ENCODE measurements at regions not wholly inside any gene's neighbourhood (a gene's known extent, or its start where the extent isn't known, plus 50 kb on each side); places are given as distances from the start of the nearest gene placed in this dataset.

- Histone ChIP-seq H2BK120ac (replicated peaks; ENCODE audit: low read depth, low read length) (no peak overlapping the region), H2BK5ac (ENCODE audit: low read depth, low read length) (no peak overlapping the region), H2AK5ac (ENCODE audit: low read depth, low read length) (no peak overlapping the region), H3K4me1 (replicated peaks in 1 of 4; ENCODE audit: control insufficient read depth in 3 of 4, insufficient read depth in 4 of 4, low read length in 3 of 4) (no peaks in the 10 kb centered on the region), H3K23me2 (ENCODE audit: low read depth, low read length) (no peaks in the 10 kb centered on the region), H3K4me2 (ENCODE audit: insufficient read depth in 1 of 2, low read depth in 2 of 2, low read length in 2 of 2) (no peak overlapping the region), H2AFZ (ENCODE audit: low read length) (no peak overlapping the region), H3K4ac (replicated peaks; ENCODE audit: insufficient read length, low read depth, low read length) (no peak overlapping the region), H4K8ac (ENCODE audit: extremely low read depth, insufficient read depth, low read length) (no peak overlapping the region), H3K4me3 (ENCODE audit: extremely low read depth in 1 of 4, insufficient read depth in 2 of 4, low read depth in 3 of 4, low read length in 4 of 4) (no peak overlapping the region), H3K23ac (ENCODE audit: insufficient read length) (no peak overlapping the region), H4K20me1 (replicated peaks in 1 of 2; ENCODE audit: control insufficient read depth in 1 of 2, insufficient read depth in 2 of 2, low read length in 2 of 2) (no peaks in the 10 kb centered on the region), H3K14ac (ENCODE audit: insufficient read length) (no peak overlapping the region), H3K27me3 (replicated peaks in 1 of 4; ENCODE audit: control insufficient read depth in 3 of 4, extremely low read depth in 1 of 4, insufficient read depth in 3 of 4, low read length in 3 of 4) (no peaks in the 10 kb centered on the region), H3K56ac (replicated peaks; ENCODE audit: insufficient read length, low read depth, low read length) (no peak overlapping the region), H2BK20ac (ENCODE audit: low read length) (no peak overlapping the region), H2BK15ac (ENCODE audit: low read length) (no peak overlapping the region), H4K5ac (ENCODE audit: insufficient read length, low read depth, low read length) (no peak overlapping the region), H3K79me2 (ENCODE audit: control insufficient read depth in 1 of 2, insufficient read depth in 2 of 2, low read length in 2 of 2) (no peaks in the 10 kb centered on the region), H3K18ac (ENCODE audit: extremely low read depth, low read length) (no peak overlapping the region), H3K9ac (replicated peaks in 1 of 4; ENCODE audit: extremely low read depth in 1 of 4, low read depth in 3 of 4, low read length in 3 of 4) (no peak overlapping the region), H2BK12ac (ENCODE audit: low read depth, low read length) (no peak overlapping the region), H3K27ac (ENCODE audit: low read depth, low read length) (no peak overlapping the region), H3K36me3 (ENCODE audit: control insufficient read depth in 2 of 4, insufficient read depth in 4 of 4, low read length in 3 of 4) (no peaks in the 10 kb centered on the region), H4K91ac (replicated peaks; ENCODE audit: insufficient read length, low read length) (no peak overlapping the region), H3K79me1 (ENCODE audit: low read depth, low read length) (no peaks in the 10 kb centered on the region), H3K9me3 (ENCODE audit: insufficient read depth in 2 of 2, low read depth in 1 of 2, low read length in 1 of 2) (no peaks in the 10 kb centered on the region)
- DNase-seq (ENCODE audit: low read depth in 1 of 2, low spot score in 2 of 2) (no peak), FAIRE-seq (no peak)
- CTCF ChIA-PET (ENCODE audit: partially characterized antibody) = no interaction called here
- POLR2A ChIA-PET (ENCODE audit: partially characterized antibody) = no interaction called here
- 81% methylated on average over 2 of the region's 2 CpGs; no CpG with 5 or more reads in 1 of the 2 experiments for WGBS, 2 experiments (ENCODE audit: extremely low coverage in 1 of 2, insufficient coverage in 1 of 2, insufficient read length in 1 of 2, insufficient replicate concordance in 2 of 2, low coverage in 1 of 2, low lambda C conversion rate in 2 of 2, missing lambda C conversion rate in 1 of 2)
- TF ChIP-seq GABPA (IDR thresholded peaks at IDR 0.05; ENCODE audit: borderline replicate concordance, insufficient read depth, low read length) (no peak), EP300 (IDR thresholded peaks at IDR 0.05; ENCODE audit: borderline replicate concordance in 1 of 2, low read depth in 2 of 2, low read length in 2 of 2) (no peak), BRCA1 (IDR thresholded peaks at IDR 0.05; ENCODE audit: low read depth, low read length) (no peak), NRF1 (IDR thresholded peaks at IDR 0.05; ENCODE audit: low read depth, low read length) (no peak), ZNF274 (IDR thresholded peaks at IDR 0.05; ENCODE audit: borderline replicate concordance, extremely low read depth, low read length) (no peak), TCF12 (IDR thresholded peaks at IDR 0.05; ENCODE audit: low read depth, low read length) (no peak), KDM4A (IDR thresholded peaks at IDR 0.05; ENCODE audit: low read depth, low read length, severe bottlenecking) (no peak), HDAC2 (IDR thresholded peaks at IDR 0.05; ENCODE audit: borderline replicate concordance in 1 of 2, low read depth in 2 of 2, low read length in 2 of 2) (no peak), KDM1A (IDR thresholded peaks at IDR 0.05; ENCODE audit: borderline replicate concordance, low read length) (no peak), SP2 (IDR thresholded peaks at IDR 0.05; ENCODE audit: low read length) (no peak), USF2 (IDR thresholded peaks at IDR 0.05; ENCODE audit: low read length) (no peak), SIN3A (conservative IDR thresholded peaks at IDR 0.05 in 1 of 2, IDR thresholded peaks at IDR 0.05 in 1 of 2; ENCODE audit: low read depth in 1 of 2, low read length in 2 of 2) (no peak), RFX5 (IDR thresholded peaks at IDR 0.05; ENCODE audit: borderline replicate concordance, low read depth, low read length) (no peak)
Observed at GRCh38 chr2:103859238-103859637, 994.7 kb upstream of the POU3F3 start.

All from H1 (cell line).